OCI-LY3 (cell line): ENCODE measurements at regions not wholly inside any gene's neighbourhood (a gene's known extent, or its start where the extent isn't known, plus 50 kb on each side); places are given as distances from the start of the nearest gene placed in this dataset.

Experiments used
- H2AFZ ChIP-seq: fragments of 200-600, 300-600 bp; shearing (Covaris generic); 2 replicates; pipeline ENCODE4 v1.6.0; 2014; ENCODE audit warnings: antibody characterized with exemption, low read depth, low read length
- H3K27ac ChIP-seq: fragments of 200-600, 300-600 bp; sonication (generic); 2 replicates; pipeline ENCODE4 v1.5.1; 2014; ENCODE audit warnings: mild to moderate bottlenecking, low read length, moderate library complexity, mixed read lengths
- H3K27me3 ChIP-seq: fragments of 200-600, 300-600 bp; sonication (generic); 2 replicates; pipeline ENCODE4 v1.6.1; 2014; ENCODE audit warnings: low read depth, low read length, mixed read lengths
- H3K36me3 ChIP-seq: fragments of 200-600, 300-600 bp; sonication (generic); replicated peaks from 2 replicates; pipeline ENCODE3; 2014; ENCODE audit warnings: low read depth, low read length, mixed read lengths
- H3K4me1 ChIP-seq: fragments of 300-600, 200-600 bp; sonication (generic); 2 replicates; pipeline ENCODE4 v1.6.1; 2014; ENCODE audit warnings: low read length, mixed read lengths
- H3K4me2 ChIP-seq: fragments of 200-600, 300-600 bp; sonication (generic); 2 replicates; pipeline ENCODE4 v1.6.1; 2014; ENCODE audit warnings: low read length, mixed read lengths
- H3K4me3 ChIP-seq: fragments of 300-600, 200-600 bp; sonication (generic); 2 replicates; pipeline ENCODE4 v1.5.1; 2014; ENCODE audit warnings: antibody characterized with exemption, mild to moderate bottlenecking, low read length, moderate library complexity
- H3K79me2 ChIP-seq: fragments of 300-600, 200-600 bp; shearing (Covaris generic); 2 replicates; pipeline ENCODE4 v1.6.1; 2014; ENCODE audit warnings: mild to moderate bottlenecking, low read length, mixed read lengths
- H3K9ac ChIP-seq: fragments of 300-600, 200-600 bp; shearing (Covaris generic); 2 replicates; pipeline ENCODE4 v1.6.0; 2014; ENCODE audit warnings: mild to moderate bottlenecking, low read length, moderate library complexity
- H3K9me3 ChIP-seq: fragments of 200-600, 300-600 bp; shearing (Covaris generic); 2 replicates; pipeline ENCODE4 v1.6.1; 2014; ENCODE audit warnings: low read length, mixed read lengths; ENCODE audit not compliant: insufficient read depth
- H4K20me1 ChIP-seq: fragments of 200-600, 300-600 bp; sonication (generic); 2 replicates; pipeline ENCODE4 v1.6.1; 2016; ENCODE audit warnings: low read length, mixed read lengths; ENCODE audit not compliant: insufficient read depth
- EZH2phosphoT487 ChIP-seq: fragments of 200-600 bp; shearing (Covaris generic); IDR thresholded peaks from 2 replicates; pipeline ENCODE4 v1.6.1; 2018; ENCODE audit warnings: antibody characterized with exemption, mixed run types, low read depth
- TF ChIP-seq, protein P1 (sequence below): fragments of 200-600, 300-600 bp; sonication (generic); IDR thresholded peaks from 2 replicates; pipeline ENCODE4 v1.5.1; 2014; ENCODE audit warnings: antibody characterized with exemption, low read length, low read depth

DNA sequence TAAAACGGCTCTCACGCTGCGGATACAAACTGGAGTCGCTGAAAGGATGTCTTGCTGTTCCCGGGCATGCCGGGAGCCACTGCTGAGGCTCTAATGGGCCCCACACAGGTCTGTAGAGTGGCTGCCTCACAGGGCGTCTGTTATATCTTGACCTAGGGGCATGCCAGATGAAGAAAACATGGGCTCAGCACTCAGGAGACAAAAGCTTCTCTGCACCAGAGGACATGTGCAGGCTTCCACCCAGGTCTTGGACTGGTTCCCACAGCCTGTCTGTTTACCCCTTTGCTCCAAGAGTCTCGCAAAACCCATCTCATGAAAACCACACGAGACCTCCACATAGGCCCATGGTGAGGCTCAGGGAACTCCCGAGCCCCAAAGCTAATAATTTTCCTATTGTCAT lies 134.2 kb downstream of the RPS29 start:
- Histone ChIP-seq H3K27ac (no peak overlapping the region), H3K9ac (no peak overlapping the region), H3K27me3 (no peaks in the 10 kb centered on the region), H3K4me1 (no peaks in the 10 kb centered on the region), H3K9me3 (no peaks in the 10 kb centered on the region), H4K20me1 (no peaks in the 10 kb centered on the region), H3K36me3 (no peaks in the 10 kb centered on the region), H3K79me2 (no peaks in the 10 kb centered on the region), H3K4me3 (no peak overlapping the region), H2AFZ (no peak overlapping the region), H3K4me2 (no peak overlapping the region)
- no peak for TF ChIP-seq EZH2phosphoT487
- TF ChIP-seq, protein P1, sequence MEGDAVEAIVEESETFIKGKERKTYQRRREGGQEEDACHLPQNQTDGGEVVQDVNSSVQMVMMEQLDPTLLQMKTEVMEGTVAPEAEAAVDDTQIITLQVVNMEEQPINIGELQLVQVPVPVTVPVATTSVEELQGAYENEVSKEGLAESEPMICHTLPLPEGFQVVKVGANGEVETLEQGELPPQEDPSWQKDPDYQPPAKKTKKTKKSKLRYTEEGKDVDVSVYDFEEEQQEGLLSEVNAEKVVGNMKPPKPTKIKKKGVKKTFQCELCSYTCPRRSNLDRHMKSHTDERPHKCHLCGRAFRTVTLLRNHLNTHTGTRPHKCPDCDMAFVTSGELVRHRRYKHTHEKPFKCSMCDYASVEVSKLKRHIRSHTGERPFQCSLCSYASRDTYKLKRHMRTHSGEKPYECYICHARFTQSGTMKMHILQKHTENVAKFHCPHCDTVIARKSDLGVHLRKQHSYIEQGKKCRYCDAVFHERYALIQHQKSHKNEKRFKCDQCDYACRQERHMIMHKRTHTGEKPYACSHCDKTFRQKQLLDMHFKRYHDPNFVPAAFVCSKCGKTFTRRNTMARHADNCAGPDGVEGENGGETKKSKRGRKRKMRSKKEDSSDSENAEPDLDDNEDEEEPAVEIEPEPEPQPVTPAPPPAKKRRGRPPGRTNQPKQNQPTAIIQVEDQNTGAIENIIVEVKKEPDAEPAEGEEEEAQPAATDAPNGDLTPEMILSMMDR = no peak

DNA sequence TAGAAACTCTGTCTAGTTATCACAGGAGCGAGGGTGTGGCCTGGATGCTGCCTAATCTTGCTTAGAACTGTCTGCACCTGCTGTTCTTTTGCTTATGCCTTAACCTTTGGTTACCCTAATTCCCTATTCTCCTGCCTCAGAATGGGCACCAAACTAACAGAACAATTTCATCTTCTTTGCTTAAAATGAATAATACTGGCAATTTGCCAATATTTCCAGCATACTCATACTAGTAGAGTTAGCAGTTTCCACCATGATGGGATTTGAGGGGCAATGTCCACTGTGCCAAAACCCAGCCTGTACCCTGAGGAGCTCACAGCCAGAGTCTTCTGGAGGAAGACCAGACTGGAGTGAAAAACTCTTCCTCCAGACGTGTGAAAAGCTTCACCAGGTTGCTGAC lies 136.4 kb downstream of the RPS29 start:
- no peaks in the 10 kb centered on the region for H3K36me3 ChIP-seq
- H3K4me3 ChIP-seq = no peak overlapping the region
- no peaks in the 10 kb centered on the region for H3K9me3 ChIP-seq
- no peak overlapping the region for H3K9ac ChIP-seq
- H4K20me1 ChIP-seq = no peaks in the 10 kb centered on the region
- no peaks in the 10 kb centered on the region for H3K79me2 ChIP-seq
- H3K4me1 ChIP-seq = no peaks in the 10 kb centered on the region
- no peaks in the 10 kb centered on the region for H3K27me3 ChIP-seq
- no peak for TF ChIP-seq EZH2phosphoT487
- TF ChIP-seq, protein P1 = no peak
- no peak overlapping the region for H2AFZ ChIP-seq
- H3K4me2 ChIP-seq = no peak overlapping the region
- H3K27ac ChIP-seq = no peak overlapping the region

DNA sequence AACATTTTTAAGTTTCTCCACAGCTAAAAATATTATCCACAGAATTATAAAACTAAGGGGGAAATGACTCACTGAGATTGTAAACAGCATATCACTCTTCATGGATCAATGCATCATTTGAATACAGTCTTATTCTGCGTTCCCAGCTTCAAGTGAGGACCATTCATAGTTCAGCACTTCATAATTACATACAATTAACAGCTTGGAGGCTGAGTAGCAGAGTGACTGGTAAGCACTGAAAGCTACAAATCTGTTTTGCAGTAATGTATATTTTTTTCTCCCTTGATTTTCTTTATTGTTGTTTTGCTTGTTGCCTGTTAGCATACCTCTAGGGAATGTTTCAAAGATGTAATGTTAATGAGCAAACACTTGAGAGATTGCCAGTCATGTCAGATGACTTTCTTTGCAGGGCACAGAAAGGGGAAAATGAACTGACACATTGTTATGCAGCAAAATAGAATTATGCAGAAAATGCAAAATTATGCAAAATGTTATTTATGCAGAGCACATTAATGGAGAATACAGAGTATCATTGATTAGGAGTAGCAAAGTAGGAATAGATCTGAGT lies 138.6 kb downstream of the RPS29 start:
- Histone ChIP-seq H3K79me2 (no peaks in the 10 kb centered on the region), H2AFZ (no peak overlapping the region), H3K4me3 (no peak overlapping the region), H3K4me1 (no peaks in the 10 kb centered on the region), H3K9me3 (no peaks in the 10 kb centered on the region), H3K9ac (no peak overlapping the region), H3K4me2 (no peak overlapping the region), H4K20me1 (no peaks in the 10 kb centered on the region), H3K36me3 (no peaks in the 10 kb centered on the region), H3K27ac (no peak overlapping the region), H3K27me3 (no peaks in the 10 kb centered on the region)
- no peak for TF ChIP-seq EZH2phosphoT487
- TF ChIP-seq, protein P1 = no peak

DNA sequence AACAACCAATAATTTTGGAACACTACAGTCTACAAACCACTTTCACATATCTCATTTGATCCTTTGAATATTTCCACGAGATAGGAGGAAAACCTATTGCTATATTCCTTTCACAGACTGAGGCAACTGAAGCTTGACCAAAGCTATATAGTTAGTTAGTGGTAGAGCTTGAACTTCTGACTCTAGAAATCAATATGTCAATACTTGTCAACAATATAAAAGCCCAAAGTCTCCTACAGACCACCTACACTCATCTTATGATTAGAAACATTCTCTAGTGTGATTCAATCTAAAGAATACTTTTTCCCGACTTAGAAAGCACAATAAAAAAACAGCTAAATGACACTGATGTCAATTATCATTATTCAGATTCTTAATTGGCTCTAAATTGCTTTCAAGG lies 139.4 kb downstream of the RPS29 start:
- H3K4me1 ChIP-seq = no peaks in the 10 kb centered on the region
- no peaks in the 10 kb centered on the region for H3K9me3 ChIP-seq
- TF ChIP-seq, protein P1 = no peak
- TF ChIP-seq EZH2phosphoT487 = no peak
- no peak overlapping the region for H3K4me2 ChIP-seq
- H3K27ac ChIP-seq = no peak overlapping the region
- no peaks in the 10 kb centered on the region for H4K20me1 ChIP-seq
- no peak overlapping the region for H3K9ac ChIP-seq
- no peaks in the 10 kb centered on the region for H3K79me2 ChIP-seq
- no peaks in the 10 kb centered on the region for H3K36me3 ChIP-seq
- H3K27me3 ChIP-seq = no peaks in the 10 kb centered on the region
- H2AFZ ChIP-seq = no peak overlapping the region
- H3K4me3 ChIP-seq = no peak overlapping the region
